EL (cell line): ENCODE measurements at regions not wholly inside any gene's neighbourhood (a gene's known extent, or its start where the extent isn't known, plus 50 kb on each side); places are given as distances from the start of the nearest gene placed in this dataset.

Source experiments
- DNase-seq: peaks from one replicate; pipeline ENCODE4 v3.0.0-alpha.2; 2016

DNA sequence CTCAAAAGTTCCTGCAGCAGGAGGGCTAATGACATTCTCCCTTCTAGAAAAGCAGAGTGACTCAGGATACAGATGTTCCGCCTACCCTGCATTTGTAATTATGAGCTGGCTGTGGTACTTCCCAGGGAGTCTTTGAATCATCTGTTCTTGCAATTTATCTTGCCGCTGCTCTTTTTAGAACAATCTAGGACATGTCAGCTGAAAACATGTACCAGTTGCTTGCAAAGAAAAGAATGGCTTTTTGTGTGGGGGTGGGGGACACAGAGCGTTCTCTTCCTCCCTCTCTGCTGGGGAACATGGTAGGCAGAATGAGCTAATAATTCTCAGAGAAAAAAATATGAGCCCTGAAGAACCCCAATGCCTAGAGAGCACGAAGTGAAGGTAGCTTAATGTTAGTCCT lies 51.7 kb upstream of the TUT7 start:
- peak; percentile 80 for DNase-seq

DNA sequence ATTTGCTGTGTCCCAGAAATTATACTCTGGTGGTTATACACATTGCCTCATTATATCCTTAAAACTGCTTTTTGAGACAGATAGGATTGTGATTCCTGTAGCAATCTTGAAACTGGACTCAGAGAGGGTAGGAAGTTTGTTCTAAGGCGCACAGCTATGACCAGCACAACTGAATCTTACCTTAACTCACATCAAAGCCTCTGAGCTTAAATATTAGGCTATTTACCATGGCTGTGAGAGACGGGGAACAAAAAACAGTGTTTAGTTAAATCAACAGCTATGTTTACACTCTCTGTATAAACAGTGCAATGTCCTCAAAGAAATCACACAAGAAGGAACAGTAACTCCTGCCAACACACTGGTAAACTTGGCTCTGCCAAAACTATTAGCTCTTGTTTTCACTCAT lies 50.9 kb upstream of the TUT7 start:
- no peak for DNase-seq
